GM18951 (cell line): ENCODE measurements at regions not wholly inside any gene's neighbourhood (a gene's known extent, or its start where the extent isn't known, plus 50 kb on each side); places are given as distances from the start of the nearest gene placed in this dataset.

Experiments
- POLR2A ChIP-seq: IDR thresholded peaks from 4 replicates; pipeline ENCODE4 v1.6.1; 2011; ENCODE audit warnings: mild to moderate bottlenecking; ENCODE audit not compliant: insufficient read length, insufficient read depth; ENCODE audit errors: extremely low read depth
- in situ Hi-C: fragments of 300-500 bp; cut with MboI; formaldehyde crosslinking; loops from one replicate; pipeline ENCODE4 v1.12.0; 2022; ENCODE audit warnings: low sequenced_read_pairs, mixed read lengths, inconsistent platforms; ENCODE audit not compliant: unreplicated experiment

DNA sequence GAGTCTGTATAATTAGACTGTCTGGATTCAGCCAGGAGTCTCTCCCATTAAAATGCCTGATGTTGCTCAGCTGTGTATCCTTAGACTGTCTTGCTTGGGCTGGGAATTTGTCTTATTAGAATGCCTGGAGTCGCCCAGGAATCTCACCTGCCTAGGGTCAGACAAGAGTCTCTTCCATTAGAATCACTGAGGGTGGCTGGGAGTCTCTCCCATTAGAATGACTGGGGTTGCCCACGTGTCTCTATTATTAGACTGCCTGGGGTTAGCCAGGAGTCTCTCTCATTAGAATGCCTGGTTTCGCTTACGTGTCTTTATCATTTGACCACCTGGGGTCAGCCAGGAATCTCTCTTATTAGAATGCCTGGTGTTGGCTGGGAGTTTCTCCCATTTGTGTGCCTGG lies 1450.0 kb downstream of the UQCRFS1 start:
- in situ Hi-C loops, result no loop called here
- no peak for TF ChIP-seq POLR2A

- in situ Hi-C loops, result no loop called here
- TF ChIP-seq POLR2A, result no peak
These were observed 1453.1 kb downstream of the UQCRFS1 start for GRCh38 chr19:27759896-27760295.

GRCh38 chr19:27758626-27759505 lies 1454.1 kb downstream of the UQCRFS1 start:
- TF ChIP-seq POLR2A, result no peak

GRCh38 chr19:27754700-27755099 lies 1458.3 kb downstream of the UQCRFS1 start:
- in situ Hi-C loops, result no loop called here
- no peak for TF ChIP-seq POLR2A

More at GRCh38 chr19:27758626-27759505, 1454.1 kb downstream of the UQCRFS1 start:
- in situ Hi-C loops, result no loop called here

GRCh38 chr19:27753622-27754021 lies 1459.3 kb downstream of the UQCRFS1 start:
- no peak for TF ChIP-seq POLR2A
- in situ Hi-C loops, result no loop called here

- in situ Hi-C loops, result no loop called here
- TF ChIP-seq POLR2A, result no peak
These were observed 1460.3 kb downstream of the UQCRFS1 start for GRCh38 chr19:27752530-27753184.

GRCh38 chr19:27751044-27751391 lies 1461.9 kb downstream of the UQCRFS1 start:
- TF ChIP-seq POLR2A, result no peak
- in situ Hi-C loops, result no loop called here

DNA sequence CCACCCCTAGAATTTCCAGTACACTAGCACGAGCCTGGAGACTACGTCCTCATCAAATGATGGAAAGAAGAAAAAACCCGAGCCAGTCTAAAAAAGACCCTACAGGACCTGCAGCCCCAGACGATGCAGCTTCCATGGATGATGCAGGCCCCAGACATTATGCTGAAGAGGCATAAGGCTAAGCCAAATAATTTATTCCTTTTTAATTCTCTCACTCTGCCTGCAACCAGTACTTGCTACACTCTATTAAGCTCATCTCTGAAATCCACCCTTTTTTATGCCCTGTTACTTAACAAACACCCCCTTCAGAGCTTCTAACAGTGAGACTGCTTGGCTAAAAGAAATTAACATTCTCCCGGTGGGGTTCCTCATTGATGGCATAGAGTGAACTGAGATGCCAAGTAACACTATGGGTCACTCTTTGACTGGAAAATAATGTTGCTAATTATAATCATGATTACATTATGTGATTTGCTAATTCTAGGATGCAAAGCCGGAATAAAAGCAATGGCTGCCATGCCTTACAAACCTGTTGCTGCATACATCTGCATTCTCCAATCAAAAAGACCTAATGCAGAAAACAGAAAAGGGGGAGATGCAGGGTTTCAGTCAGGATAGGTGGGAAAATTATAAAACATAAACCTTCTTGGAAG lies 1462.4 kb downstream of the UQCRFS1 start:
- no peak for TF ChIP-seq POLR2A
- in situ Hi-C loops, result no loop called here

GRCh38 chr19:27748551-27749152 lies 1464.3 kb downstream of the UQCRFS1 start:
- TF ChIP-seq POLR2A, result no peak
- in situ Hi-C loops, result no loop called here

DNA sequence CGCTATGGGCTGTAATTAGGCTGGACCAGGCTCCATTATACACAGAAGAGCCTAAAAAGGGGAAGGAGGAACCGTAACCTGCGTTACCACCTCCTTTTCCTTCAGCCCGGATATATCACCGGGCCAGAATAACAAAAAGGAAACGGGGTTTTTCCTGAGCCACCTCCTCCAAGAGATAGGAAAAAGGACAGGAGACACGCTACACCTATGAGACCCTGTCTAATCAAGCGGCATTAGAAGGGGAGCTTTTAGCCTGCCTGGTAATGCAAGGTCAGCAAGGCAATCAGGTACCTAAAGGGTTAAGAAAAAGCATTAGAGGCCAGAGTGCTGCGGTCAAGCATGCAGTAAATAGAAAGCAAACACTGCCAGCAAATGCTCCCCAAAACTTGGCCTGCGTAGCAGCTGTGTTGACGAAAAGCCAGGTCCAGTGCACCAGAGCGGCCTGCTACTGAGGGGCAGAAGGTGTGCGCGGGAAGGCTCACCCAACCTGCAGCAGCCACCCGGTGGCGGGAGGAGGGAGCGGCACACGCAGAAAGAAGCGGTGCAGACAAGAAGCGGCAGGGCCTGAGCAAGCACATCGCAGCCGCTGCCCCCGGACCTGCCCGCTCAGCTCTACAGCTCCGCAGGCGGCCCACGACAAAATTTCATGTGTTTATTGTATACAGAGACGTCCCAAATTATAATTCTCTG lies 1466.1 kb downstream of the UQCRFS1 start:
- TF ChIP-seq POLR2A, result no peak

GRCh38 chr19:27745978-27746542 lies 1466.9 kb downstream of the UQCRFS1 start:
- no peak for TF ChIP-seq POLR2A
- in situ Hi-C loops, result no loop called here

More for the DNA sequence above, 1466.1 kb downstream of the UQCRFS1 start:
- in situ Hi-C loops, result no loop called here

DNA sequence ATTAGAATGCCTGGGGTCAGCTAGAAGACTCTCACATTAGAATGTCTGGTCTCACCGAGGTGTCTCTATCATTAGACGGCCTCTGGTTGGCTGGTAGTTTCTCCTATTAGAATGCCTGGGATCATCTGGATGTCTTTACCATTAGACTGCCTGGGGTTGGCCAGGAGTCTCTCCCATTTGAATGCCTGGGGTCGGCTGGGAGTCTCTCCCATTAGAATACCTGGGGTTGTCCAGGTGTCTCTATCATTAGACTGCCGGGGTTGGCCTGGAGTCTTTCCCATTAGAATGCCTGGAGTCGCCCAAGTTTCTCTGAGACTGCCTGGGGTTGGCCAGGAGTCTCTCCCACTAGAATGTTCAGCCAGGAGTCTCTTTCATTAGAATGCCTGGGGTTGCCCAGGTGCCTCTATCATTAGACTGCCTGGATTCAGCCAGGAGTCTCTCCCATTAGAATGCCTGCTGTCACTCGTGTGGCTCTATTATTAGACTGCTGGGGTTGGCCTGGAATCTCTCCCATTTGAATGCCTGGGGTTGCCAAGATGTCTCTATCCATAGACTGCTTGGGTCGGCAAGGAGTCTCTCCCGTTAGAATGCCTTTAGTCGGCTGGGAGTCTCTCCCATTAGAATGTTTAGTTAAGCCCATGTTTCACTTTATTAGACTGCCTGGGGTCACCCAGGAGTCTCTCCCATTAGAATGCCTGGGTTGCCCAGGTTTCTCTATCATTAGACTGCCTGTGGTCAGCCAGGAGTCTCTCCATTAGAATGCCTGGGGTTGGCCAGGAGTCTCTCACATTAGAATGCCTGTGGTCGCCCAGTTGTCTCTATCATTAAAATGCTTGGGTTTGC lies 1467.8 kb downstream of the UQCRFS1 start:
- in situ Hi-C loops, result no loop called here
- no peak for TF ChIP-seq POLR2A

- in situ Hi-C loops, result no loop called here
- no peak for TF ChIP-seq POLR2A
These were observed 1470.9 kb downstream of the UQCRFS1 start for GRCh38 chr19:27742041-27742440.
